ENCODE measurements at regions not wholly inside any gene's neighbourhood (a gene's known extent, or its start where the extent isn't known, plus 50 kb on each side); places are given as distances from the start of the nearest gene placed in this dataset.

DNA sequence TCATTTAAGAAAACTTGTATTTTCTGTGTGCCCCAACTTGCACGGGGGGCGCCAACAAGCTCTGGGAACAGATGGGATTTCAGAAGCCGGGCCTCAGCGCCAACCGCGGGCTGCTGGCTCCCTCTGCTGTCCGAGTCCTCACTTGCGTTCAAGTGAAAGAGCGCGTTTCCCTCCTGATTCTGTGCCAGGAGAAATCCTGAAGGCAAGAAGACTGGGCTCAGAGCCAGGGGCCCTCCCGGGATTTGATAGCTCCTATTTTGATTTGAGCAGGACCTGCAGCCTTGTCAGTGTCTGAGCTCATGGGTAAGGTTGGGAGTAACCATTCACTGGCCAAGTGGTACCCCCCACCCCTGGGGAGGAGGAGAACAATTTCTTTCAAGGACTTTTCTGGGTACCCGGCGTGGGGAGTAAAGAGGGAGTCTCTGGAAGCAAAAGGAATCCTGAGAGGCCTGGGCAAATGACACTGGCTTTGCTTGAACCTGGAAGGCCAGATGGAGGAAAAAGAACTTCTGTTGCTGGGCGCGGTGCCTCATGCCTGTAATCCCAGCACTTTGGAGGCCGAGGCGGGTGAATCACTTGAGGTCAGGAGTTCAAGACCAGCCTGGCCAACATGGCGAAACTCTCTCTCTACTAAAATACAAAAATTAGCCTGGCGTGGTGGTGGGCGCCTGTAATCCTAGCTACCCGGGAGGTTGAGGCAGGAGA lies 179.0 kb upstream of the RGS6 start:
- DNase-seq (ENCODE audit: low spot score): peak; percentile 92
- Histone ChIP-seq H3K4me3 (peak overlapping the region; percentile 39), H3K27ac (peak overlapping the region in 1 of 2 donors; percentile 66)
- TF ChIP-seq, protein P1, sequence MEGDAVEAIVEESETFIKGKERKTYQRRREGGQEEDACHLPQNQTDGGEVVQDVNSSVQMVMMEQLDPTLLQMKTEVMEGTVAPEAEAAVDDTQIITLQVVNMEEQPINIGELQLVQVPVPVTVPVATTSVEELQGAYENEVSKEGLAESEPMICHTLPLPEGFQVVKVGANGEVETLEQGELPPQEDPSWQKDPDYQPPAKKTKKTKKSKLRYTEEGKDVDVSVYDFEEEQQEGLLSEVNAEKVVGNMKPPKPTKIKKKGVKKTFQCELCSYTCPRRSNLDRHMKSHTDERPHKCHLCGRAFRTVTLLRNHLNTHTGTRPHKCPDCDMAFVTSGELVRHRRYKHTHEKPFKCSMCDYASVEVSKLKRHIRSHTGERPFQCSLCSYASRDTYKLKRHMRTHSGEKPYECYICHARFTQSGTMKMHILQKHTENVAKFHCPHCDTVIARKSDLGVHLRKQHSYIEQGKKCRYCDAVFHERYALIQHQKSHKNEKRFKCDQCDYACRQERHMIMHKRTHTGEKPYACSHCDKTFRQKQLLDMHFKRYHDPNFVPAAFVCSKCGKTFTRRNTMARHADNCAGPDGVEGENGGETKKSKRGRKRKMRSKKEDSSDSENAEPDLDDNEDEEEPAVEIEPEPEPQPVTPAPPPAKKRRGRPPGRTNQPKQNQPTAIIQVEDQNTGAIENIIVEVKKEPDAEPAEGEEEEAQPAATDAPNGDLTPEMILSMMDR (IDR thresholded peaks at IDR 0.05): peak; percentile 84

DNA sequence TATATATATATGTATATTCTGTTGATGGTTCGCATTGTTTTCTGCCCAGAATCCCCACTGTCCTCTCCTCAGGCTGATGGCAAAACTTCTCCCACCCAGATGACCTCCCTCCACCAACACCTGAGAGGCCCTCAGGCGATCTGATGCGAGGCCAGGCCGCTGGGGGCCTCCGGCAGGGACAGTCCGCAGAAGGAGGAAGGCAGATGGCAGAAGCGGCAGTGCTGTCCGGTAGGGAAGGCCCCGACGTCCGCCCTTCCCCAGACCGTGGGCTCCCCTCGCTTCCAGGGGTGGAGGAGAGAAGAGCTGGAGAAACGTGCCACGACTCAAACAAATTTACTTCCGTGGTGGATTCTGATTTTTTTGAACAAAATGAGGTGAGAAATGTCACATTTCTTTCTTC lies 178.3 kb upstream of the RGS6 start:
- TF ChIP-seq, protein P1 (IDR thresholded peaks at IDR 0.05): no peak
- Histone ChIP-seq H3K27ac (no peak overlapping the region), H3K4me3 (no peak overlapping the region)
- no peak for DNase-seq (ENCODE audit: low spot score)

DNA sequence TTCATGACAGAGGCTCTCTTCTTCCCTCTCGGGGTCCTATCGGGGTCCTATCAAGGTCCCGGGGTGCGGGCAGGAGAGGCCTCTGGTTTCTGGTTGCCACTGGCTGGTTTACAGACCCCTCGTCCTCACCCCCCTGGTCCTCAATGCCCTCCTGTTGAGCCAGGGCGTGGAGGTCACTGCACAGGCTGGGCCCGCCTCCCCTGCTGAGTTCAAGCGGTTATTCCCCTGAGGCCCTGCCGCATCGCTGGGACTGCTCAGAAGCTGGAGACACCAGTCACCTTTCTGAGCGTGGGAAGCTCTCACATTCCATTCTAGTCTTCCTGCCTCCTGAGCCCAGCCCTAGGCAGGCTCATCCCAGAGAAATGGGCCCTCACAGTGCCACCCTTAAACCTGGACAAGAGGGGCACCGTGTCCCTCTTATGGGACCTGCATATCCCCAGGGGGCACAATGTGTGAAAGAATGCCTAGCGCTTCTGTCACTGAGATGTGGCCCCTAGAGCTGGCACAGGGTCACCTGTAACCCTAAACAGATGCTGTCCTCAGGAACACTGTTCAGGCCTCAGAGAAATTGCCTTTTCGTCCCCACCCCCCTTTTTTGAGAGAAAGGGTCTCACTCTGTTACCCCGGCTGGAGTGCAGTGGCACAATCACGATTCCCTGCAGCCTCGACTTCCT lies 177.7 kb upstream of the RGS6 start:
- DNase-seq (ENCODE audit: low spot score): no peak
- no peak overlapping the region for H3K4me3 ChIP-seq
- TF ChIP-seq, protein P1 (IDR thresholded peaks at IDR 0.05): no peak

DNA sequence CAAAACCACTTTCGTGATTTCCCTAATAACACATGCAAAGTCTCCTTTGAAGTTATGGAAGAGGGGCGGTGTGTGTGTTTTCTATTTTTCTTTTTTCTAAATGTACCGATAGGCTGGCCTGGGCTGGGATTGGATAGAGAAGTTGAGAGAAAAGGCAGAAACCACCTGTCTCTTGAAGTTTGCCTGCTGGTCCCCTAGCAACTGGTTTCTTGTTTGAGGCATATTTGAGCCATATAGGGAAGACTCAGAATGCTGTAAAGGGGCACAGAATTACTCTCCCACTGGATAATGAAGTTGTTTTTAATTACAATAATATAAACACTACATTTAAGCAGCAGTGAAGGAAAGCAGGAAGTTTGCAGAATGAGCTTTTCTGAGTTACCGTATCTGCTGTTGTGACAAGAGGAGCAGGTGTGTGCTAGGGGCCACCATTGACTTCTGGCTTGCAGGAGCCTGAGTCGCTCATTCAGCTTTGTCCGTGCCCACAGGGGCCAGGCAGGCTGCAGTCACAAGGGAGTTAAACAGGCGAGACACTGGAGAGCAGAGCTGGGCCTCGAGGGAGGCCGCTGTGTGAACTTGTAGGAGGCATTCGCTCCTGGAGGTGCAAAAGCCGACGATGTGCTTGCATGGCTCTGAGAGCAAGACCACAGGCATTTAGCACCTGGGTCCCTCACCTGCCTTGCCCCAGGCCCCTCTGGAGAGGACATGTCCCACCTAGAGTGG lies 173.8 kb upstream of the RGS6 start:
- H3K27ac ChIP-seq: no peak overlapping the region

More for the DNA sequence above, 177.7 kb upstream of the RGS6 start:
- no peak overlapping the region for H3K27ac ChIP-seq

DNA sequence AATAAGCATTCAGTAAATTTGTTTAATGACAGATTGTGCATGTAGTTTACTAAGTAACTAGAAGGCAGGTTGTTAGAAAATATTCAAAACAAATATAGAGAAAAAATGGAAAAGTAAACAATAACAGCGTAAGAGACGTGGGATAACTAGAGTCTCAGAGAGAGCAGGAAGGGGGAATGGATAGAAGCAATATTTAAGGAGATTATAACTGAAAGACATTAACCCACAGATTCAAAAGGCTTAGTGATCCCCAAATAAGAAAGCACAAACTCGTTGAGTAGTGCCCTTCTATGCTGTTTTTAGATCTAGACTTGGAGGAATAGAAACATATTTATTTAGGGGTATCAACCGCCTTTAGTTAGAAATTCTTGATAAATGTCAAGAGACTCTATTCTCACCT lies 169.7 kb upstream of the RGS6 start:
- H3K4me3 ChIP-seq: no peak overlapping the region
- no peak overlapping the region for H3K27ac ChIP-seq
- TF ChIP-seq, protein P1 (IDR thresholded peaks at IDR 0.05): no peak
- no peak for DNase-seq (ENCODE audit: low spot score)

More for the DNA sequence above, 173.8 kb upstream of the RGS6 start:
- DNase-seq (ENCODE audit: low spot score): no peak
- H3K4me3 ChIP-seq: no peak overlapping the region
- TF ChIP-seq, protein P1 (IDR thresholded peaks at IDR 0.05): no peak

DNA sequence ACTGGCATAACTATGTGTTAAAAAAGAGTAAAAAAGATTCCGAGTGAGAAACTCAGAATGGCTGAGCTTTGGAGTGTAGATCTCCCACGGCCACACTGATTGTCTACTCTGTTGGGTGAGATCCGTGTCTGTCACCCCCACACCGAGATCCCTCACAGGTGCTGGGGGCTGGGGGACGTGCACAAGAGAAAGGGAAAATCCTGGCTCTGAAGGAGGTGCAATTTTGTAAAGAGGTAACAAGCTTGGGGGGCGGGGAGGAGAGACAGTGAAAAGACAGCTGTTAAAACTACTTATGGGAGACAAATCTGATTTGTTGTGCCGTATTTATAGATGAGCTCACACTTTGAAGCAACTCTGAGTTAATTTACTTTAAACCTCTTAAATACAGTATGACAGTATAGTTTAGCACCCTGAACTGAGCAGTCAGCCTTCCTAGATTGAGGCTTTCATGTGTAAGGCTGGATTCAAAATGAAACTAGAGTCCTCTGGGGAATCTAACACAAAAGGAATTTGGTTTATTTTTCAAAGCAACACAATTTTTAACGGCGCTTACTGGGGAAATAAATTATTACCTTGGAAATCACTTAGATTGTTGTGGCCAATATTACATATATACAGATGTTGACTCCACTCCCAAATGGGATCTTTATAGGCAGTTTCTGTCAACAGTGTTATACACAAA lies 167.4 kb upstream of the RGS6 start:
- Histone ChIP-seq H3K4me3 (peak overlapping the region; percentile 8), H3K27ac (no peak overlapping the region)
- no peak for DNase-seq (ENCODE audit: low spot score)
- TF ChIP-seq, protein P1 (IDR thresholded peaks at IDR 0.05): no peak
